H1 (cell line): ENCODE measurements at regions not wholly inside any gene's neighbourhood (a gene's known extent, or its start where the extent isn't known, plus 50 kb on each side); places are given as distances from the start of the nearest gene placed in this dataset.

ENCODE experiments used
- HDAC6 ChIP-seq: IDR thresholded peaks from one replicate; pipeline ENCODE4 v1.7.1; 2012; ENCODE audit warnings: low read depth, mild to moderate bottlenecking, inconsistent platforms, low read length, moderate library complexity
- MAX ChIP-seq: IDR thresholded peaks from 2 replicates; pipeline ENCODE4 v1.6.1; 2012; ENCODE audit warnings: inconsistent platforms
- SIX5 ChIP-seq: IDR thresholded peaks from 2 replicates; pipeline ENCODE4 v1.6.1; 2011; ENCODE audit warnings: mild to moderate bottlenecking, low read depth, low read length
- SP2 ChIP-seq: IDR thresholded peaks from 2 replicates; pipeline ENCODE4 v1.6.1; 2012; ENCODE audit warnings: mild to moderate bottlenecking, low read length, inconsistent platforms
- SUZ12 ChIP-seq: fragments of 200-600 bp; sonication (generic); IDR thresholded peaks from 2 replicates; pipeline ENCODE4 v1.6.1; 2012; ENCODE audit warnings: mild to moderate bottlenecking, inconsistent platforms, low read length, moderate library complexity, mixed read lengths

GRCh38 chr5:105475401-105475800, 1912.8 kb upstream of the NUDT12 start (continued):
- TF ChIP-seq MAX, result no peak
- no peak for TF ChIP-seq SP2
- no peak for TF ChIP-seq HDAC6
- no peak for TF ChIP-seq SIX5
- TF ChIP-seq SUZ12, result no peak
- TF ChIP-seq, all 59 proteins: peak for 0
